Skin of body (tissue), 1 donor: ENCODE measurements at regions not wholly inside any gene's neighbourhood (a gene's known extent, or its start where the extent isn't known, plus 50 kb on each side); places are given as distances from the start of the nearest gene placed in this dataset.
"Not testable (repeated sequence)": the region's sequence is repeated elsewhere in the genome, so short reads cannot be mapped to it uniquely, and the experiment has no call there.

Experiments
- DNase-seq: peaks from one replicate; lab custom pipeline; 2025; lab: John Stamatoyannopoulos, UW

- DNase-seq = no peak
Observed at GRCh38 chr18:60892441-60892840, 440.8 kb upstream of the CDH20 start.

DNA sequence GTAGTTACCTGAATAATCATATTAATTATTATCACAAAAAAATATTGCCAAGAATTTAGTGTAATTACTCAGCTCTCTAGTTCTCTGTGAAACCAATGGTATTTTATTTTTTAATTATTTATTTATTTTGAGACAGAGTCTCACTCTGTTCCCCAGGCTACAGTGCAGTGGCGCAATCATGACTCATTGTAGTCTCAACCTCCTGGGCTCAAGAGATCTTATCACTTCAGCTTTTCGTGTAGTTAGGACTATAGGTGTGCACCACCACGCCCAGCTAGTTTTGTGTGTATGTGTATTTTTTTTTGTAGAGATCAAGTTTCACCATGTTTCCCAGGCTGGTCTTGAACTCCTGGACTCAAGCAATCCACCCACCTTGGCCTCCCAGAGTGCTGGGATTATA, 440.4 kb upstream of the CDH20 start:
- DNase-seq = no peak

DNA sequence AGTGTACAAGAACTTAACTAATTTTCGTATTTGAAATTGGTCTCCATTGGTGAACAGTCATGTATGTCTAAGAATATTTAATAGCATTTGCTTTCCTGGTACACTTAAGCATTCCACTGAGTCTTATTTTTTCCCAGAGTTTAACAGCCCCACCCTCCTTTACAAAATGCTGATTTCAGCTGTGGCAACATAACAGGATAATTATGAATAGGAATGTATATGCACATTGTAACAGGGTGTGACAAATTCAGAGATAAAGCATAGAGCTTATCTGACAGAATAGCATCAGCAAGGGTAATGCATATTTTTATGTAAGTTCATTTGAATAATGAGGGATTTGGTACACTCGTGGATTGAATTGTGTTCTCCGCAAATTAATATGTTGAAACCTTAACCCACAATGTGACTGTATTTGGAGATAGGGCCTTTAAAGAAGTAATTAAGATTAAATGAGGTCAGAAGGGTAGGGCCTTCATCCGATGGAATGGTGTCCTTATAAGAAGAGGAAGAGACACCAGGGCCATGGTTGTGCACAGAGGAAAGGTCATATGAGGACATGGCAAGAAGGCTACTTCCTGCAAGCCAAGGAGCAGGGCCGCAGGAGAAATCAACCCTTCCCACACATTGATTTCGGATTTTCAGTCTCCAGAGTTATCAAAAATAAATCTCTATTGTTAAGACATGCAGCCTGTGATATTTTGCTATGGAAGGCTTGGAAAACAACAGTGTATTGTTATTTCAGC, 439.7 kb upstream of the CDH20 start:
- no peak for DNase-seq

- DNase-seq = no peak
Observed at GRCh38 chr18:60894254-60894945, 438.8 kb upstream of the CDH20 start.

GRCh38 chr18:60895181-60895580, 438.0 kb upstream of the CDH20 start:
- DNase-seq = no peak

- no peak for DNase-seq
Observed at GRCh38 chr18:60898111-60898510, 435.1 kb upstream of the CDH20 start.

DNA sequence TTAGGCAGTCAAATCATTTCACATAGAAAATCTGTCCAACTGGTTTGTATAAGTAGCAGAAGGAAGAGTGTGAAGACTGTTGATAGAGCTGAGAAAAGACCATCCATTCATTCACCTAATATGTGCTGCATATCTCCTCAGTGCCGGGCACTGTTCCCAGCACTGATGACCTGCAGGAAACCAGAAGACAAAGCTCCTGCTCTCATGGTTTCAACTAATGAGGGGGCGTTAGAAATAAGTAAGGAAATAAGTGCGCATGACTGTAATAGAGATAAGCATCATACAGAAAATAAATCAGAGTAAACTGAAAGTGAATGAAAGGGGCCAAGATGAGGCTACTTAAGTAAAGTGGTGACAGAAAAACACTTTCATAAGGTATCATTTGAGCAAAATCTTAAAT, 427.5 kb upstream of the CDH20 start:
- DNase-seq = no peak

DNA sequence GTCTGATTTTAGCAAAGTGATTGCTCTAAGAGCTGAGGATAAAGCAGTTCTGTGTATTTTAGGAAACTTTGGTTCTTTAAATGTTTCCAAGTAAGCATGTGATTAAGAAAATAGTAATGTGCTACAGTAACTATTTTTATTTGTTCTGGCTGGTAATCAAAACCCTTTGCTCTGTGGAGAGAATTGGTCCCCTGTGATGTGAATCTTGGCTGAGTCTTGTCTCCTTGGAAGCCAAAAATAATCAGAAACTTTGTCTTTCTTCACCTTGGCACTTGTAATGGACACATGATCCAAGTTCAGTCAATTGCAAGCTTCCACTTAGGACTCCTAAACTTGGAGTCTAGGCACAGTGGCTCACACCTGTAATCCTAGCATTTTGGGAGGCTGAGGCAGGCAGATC, 422.7 kb upstream of the CDH20 start:
- peak; percentile 76 for DNase-seq

- DNase-seq = no peak
Observed at GRCh38 chr18:60911504-60911903, 421.7 kb upstream of the CDH20 start.

DNA sequence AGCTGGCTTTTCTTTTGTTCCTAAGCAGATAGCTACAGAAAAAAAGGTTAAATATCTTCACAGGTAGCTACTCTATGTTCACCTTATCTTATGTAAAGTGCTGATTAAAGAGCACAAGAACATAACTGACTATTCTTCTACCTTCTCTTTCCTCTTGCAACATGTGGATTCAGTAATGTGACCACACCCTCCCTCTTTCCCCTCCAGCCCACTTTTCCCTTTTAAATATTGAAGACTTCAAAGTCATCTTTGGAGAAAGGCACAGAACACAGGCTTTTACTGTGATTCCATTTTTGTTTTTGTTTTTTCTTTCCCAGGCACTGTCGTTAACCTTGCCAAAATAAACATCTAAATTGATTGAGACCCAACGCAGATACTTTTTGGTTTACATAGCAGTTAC, 418.1 kb upstream of the CDH20 start:
- no peak for DNase-seq

DNA sequence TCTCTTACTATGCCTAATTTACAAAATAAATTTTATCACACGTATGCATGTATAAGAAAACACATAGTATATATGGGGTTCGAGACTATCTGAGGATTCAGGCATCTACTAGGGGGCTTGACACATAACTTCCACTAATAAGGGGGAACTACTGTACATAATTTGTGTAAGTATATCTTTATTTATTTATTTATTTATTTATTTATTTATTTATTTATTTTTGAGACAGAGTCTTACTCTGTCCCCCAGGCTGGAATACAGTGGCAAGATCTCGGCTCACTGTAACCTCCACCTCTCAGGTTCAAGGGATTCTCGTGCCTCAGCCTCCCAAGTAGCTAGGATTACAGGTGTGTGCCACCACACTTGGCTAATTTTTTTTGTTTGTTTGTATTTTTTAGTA, 414.4 kb upstream of the CDH20 start:
- DNase-seq = not testable (repeated sequence)

DNA sequence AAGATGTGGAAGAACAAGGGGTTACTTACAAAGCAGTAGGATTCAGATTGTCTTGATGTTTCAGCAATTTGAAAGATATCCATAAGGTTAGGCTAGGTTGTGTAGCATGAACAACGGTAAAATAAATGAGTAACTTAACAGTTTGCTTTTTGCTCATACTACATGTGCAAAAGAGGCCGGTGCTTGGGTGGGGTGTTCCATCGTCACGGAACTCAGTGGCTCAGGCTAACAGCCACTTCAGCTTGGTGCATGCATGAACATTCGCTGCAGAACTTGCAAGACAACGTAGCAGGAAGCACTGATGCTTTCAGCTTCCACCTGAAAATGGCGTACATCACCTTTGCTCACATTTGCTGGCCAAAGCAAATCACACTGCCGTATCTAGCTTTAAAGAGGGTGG, 407.3 kb upstream of the CDH20 start:
- DNase-seq = no peak

- DNase-seq = no peak
Observed at GRCh38 chr18:60929966-60930365, 403.3 kb upstream of the CDH20 start.

DNA sequence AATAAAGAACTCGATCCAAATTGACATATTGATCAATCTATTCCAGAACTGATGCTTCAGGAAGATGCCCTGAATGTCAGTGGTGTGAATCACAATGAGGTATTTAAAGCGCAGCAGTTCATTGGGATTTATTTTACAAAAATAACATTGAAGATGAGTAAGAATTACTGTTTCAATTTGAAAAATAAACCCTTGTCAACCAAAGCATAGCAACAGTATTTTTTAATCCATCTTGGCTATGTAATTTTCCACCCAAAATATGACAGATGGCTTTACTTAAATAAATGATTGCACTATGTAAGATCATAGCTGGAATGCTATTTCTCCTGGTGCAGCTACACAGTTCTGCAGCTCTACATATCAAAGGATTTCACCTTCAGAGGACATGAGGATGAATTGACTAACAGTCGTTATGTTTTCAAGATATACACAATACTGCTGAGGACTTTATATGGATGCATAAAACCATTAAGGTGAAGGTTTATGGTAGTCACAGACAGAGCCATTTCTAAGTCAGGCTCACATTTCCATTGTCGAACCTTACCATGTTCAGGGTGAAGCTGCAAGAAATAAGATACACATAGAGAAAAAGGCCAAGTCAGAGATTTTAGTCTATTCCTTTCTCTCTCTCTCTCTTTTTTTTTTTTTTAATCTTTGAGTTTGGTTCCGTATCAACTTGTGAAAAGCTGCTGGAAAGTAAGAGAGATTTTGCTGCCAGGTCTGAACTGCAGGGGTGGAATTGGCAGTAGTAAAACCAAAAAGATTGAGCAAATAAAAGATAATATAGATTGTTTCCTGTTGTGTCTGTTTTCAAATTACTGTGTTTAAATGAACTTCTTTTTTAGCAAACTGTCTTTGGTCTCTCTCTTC, 398.0 kb upstream of the CDH20 start:
- peak; percentile 75 for DNase-seq

DNA sequence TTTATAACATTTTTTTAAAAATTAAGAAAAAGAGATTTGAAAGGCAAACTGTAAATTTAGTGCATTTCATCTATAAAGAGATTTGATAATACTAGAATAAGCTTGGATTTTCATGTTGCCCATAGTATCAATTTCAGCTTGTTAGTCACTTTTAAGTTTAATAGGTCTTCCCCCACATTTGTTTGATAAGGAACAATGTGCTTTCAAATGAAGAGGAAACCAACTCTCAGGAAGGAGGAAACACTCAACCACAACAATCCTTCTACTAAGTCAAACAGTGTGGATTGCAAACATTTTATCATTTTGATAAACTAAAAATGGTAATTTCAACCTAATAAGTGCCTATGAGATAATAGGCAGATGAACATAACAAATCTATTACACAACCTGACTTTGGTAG, 397.1 kb upstream of the CDH20 start:
- no peak for DNase-seq

GRCh38 chr18:60943297-60943696, 389.9 kb upstream of the CDH20 start:
- no peak for DNase-seq

- DNase-seq = no peak
Observed at GRCh38 chr18:60950634-60951033, 382.6 kb upstream of the CDH20 start.

DNA sequence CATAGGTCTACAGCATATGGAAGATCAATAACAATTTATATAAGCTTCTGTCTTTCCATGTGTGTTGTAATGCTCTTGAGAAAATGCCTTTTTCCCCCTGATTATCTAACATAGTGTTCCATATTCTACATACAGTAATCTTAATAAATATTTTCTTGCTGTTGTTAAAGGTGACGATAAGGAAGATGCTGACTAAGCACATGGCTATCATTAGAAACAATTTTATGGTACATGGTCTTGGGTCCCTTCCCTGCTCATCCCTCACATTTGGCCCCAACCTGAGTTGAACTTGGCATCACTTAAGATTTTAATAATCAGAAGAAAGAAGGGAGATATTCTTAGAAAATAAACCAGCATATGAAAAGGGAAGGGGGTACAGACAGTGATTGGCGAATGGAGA, 382.1 kb upstream of the CDH20 start:
- DNase-seq = no peak

DNA sequence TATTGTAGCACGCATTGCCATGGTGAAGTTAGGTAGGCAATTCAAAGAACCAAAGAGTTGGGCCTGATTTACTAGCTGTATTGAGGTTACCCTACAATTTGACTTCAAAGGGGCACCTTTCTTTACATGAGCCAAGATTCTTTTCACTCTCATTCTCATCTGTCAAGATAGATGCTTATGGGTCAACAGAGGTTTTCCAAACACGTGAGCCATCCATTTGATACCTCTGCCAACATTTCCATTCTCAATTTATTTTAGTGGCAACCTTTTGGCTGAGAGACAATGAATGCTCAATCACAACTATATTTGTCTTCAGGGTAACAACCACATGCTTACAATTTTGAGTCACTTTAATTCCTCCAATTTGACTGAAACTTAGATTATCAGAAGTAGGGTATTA, 370.6 kb upstream of the CDH20 start:
- no peak for DNase-seq

DNA sequence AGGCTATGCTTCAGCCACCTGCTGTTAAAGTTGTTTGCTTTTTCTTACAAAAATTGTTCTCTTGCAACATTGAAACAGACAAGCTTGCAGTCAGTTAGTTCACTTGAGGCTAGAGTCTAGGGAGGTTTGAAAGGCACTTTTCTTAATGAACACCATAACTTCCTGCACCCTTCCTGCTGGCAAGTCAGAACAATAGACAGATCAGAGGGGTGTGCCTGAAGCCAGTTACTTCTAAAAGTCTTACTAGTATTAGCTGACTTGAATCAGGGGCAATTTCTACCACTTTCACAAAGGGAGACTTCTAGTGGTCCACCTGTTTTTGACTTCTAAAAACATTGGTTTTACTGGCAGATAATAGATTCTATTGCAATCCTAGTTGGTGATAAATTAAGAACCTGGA, 367.4 kb upstream of the CDH20 start:
- no peak for DNase-seq

DNA sequence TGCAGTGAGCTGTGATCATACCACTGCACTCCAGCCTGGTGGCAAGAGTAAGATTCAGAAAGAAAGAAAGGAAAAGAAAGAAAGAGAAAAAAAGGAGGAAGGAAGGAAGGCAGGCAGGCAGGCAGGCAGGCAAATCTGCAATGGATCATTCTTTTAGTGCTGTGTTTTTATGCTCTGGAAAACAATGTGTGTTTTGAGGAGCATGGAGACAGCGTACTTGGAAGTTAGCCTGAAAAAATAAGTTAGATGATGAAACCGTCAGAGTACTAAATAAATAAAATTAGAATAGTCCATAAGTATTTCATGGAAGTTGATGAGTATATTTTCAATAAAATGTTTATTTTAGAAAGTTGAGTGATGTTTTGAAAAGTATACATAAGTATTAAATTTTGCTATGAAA, 366.4 kb upstream of the CDH20 start:
- DNase-seq = no peak

GRCh38 chr18:60975420-60975819, 357.8 kb upstream of the CDH20 start:
- no peak for DNase-seq
